ENCODE measurements at regions not wholly inside any gene's neighbourhood (a gene's known extent, or its start where the extent isn't known, plus 50 kb on each side); places are given as distances from the start of the nearest gene placed in this dataset.

DNA sequence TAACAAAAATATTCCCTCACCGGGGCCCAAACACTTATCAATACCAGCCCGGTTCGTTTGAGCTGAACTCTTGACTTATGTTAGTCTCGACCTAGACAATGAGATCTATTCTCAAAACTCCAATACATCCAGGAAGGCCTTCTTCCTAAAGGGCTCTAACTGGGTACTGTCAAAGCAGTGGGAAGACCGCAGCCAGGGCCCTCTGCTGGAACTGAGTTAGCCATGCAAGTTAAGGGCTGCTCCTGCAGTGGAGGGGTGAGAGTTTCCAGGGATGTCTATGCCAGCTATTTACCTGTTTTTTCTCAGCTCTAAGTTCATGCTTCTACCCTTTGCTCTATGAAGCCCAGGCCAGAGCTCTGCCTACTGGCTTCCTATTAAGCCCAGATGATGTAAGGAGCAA is 348.8 kb downstream of the GXYLT1 start:
- Histone ChIP-seq H3K27me3 (ENCODE audit: low read depth, low read length) (no peaks in the 10 kb centered on the region), H3K4me2 (ENCODE audit: low read length) (no peak overlapping the region), H3K4me3 (ENCODE audit: low read length) (no peak overlapping the region), H3K36me3 (replicated peaks; ENCODE audit: low read depth, low read length) (no peaks in the 10 kb centered on the region), H3K9ac (ENCODE audit: low read length) (no peak overlapping the region), H3K4me1 (ENCODE audit: low read length) (no peaks in the 10 kb centered on the region), H3K9me3 (ENCODE audit: insufficient read depth, low read length) (peaks cover 6% of the 10 kb centered on the region; the same call in 1 of the 2 replicates), H4K20me1 (ENCODE audit: insufficient read depth, low read length) (no peaks in the 10 kb centered on the region), H3K79me2 (ENCODE audit: low read length) (no peaks in the 10 kb centered on the region), H3K27ac (ENCODE audit: low read length) (no peak overlapping the region), H2AFZ (ENCODE audit: low read depth, low read length) (no peak overlapping the region)
- TF ChIP-seq, protein P1, sequence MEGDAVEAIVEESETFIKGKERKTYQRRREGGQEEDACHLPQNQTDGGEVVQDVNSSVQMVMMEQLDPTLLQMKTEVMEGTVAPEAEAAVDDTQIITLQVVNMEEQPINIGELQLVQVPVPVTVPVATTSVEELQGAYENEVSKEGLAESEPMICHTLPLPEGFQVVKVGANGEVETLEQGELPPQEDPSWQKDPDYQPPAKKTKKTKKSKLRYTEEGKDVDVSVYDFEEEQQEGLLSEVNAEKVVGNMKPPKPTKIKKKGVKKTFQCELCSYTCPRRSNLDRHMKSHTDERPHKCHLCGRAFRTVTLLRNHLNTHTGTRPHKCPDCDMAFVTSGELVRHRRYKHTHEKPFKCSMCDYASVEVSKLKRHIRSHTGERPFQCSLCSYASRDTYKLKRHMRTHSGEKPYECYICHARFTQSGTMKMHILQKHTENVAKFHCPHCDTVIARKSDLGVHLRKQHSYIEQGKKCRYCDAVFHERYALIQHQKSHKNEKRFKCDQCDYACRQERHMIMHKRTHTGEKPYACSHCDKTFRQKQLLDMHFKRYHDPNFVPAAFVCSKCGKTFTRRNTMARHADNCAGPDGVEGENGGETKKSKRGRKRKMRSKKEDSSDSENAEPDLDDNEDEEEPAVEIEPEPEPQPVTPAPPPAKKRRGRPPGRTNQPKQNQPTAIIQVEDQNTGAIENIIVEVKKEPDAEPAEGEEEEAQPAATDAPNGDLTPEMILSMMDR (IDR thresholded peaks at IDR 0.05; ENCODE audit: low read depth, low read length), result no peak
- no peak for TF ChIP-seq EZH2phosphoT487 (IDR thresholded peaks at IDR 0.05; ENCODE audit: low read depth)

DNA sequence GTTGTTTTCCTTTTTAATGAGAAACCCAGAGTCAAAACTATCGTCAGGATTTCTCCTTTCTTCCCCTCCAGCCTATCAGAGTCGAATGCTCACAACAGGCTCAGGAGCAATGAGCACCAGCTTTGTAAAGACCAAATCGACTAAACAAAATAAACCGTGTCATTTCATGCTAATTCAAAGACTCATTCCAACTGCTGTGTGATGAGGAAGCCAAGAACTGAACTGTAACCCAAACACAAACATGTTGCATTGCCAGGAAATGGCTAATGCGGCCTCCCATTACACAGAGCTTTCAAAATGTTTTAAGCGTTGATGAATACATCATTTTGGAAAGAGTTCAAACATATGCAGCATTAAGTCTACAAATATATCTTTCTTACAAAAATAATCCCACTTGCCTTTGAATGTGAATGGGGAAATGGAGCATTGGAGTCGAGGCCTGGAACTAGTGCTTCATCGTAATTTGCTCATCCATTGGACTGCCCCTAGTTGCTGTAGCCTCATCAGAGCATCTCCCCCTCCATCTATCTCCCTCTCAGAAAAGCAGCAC is 349.5 kb downstream of the GXYLT1 start:
- Histone ChIP-seq H3K4me2 (ENCODE audit: low read length) (no peak overlapping the region), H4K20me1 (ENCODE audit: insufficient read depth, low read length) (no peaks in the 10 kb centered on the region), H3K9me3 (ENCODE audit: insufficient read depth, low read length) (peaks cover 7% of the 10 kb centered on the region; the same call in 1 of the 2 replicates), H3K79me2 (ENCODE audit: low read length) (no peaks in the 10 kb centered on the region), H3K4me3 (ENCODE audit: low read length) (no peak overlapping the region), H3K9ac (ENCODE audit: low read length) (no peak overlapping the region), H3K36me3 (replicated peaks; ENCODE audit: low read depth, low read length) (no peaks in the 10 kb centered on the region), H3K27me3 (ENCODE audit: low read depth, low read length) (no peaks in the 10 kb centered on the region), H3K27ac (ENCODE audit: low read length) (no peak overlapping the region), H2AFZ (ENCODE audit: low read depth, low read length) (no peak overlapping the region), H3K4me1 (ENCODE audit: low read length) (no peaks in the 10 kb centered on the region)
- TF ChIP-seq, protein P1 (IDR thresholded peaks at IDR 0.05; ENCODE audit: low read depth, low read length), result no peak
- TF ChIP-seq EZH2phosphoT487 (IDR thresholded peaks at IDR 0.05; ENCODE audit: low read depth), result no peak

DNA sequence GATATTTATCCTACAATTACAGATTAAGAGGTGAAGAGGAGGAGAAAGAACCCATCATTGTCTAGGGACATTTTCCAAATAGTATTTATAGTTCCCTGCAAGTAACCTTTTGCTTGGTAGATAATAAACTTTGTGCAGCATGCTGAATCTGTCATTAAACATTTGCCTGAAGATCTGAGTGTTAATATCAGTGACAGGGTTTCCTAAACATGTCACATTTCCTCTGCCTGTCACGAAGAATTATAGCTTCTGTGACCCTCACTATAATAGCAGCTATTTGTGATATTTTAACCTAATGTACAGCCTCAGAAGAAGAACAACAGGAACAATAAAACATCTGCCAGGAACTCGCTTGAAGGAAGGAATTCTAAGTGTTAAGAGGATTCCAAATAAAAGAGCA is 350.3 kb downstream of the GXYLT1 start:
- Histone ChIP-seq H3K36me3 (replicated peaks; ENCODE audit: low read depth, low read length) (no peaks in the 10 kb centered on the region), H3K9ac (ENCODE audit: low read length) (no peak overlapping the region), H3K27me3 (ENCODE audit: low read depth, low read length) (no peaks in the 10 kb centered on the region), H3K4me3 (ENCODE audit: low read length) (no peak overlapping the region), H3K79me2 (ENCODE audit: low read length) (no peaks in the 10 kb centered on the region), H3K9me3 (ENCODE audit: insufficient read depth, low read length) (peaks cover 7% of the 10 kb centered on the region; the same call in 1 of the 2 replicates), H3K4me2 (ENCODE audit: low read length) (no peak overlapping the region), H4K20me1 (ENCODE audit: insufficient read depth, low read length) (no peaks in the 10 kb centered on the region), H3K4me1 (ENCODE audit: low read length) (no peaks in the 10 kb centered on the region), H2AFZ (ENCODE audit: low read depth, low read length) (no peak overlapping the region), H3K27ac (ENCODE audit: low read length) (no peak overlapping the region)
- TF ChIP-seq EZH2phosphoT487 (IDR thresholded peaks at IDR 0.05; ENCODE audit: low read depth), result no peak
- TF ChIP-seq, protein P1 (IDR thresholded peaks at IDR 0.05; ENCODE audit: low read depth, low read length), result no peak

DNA sequence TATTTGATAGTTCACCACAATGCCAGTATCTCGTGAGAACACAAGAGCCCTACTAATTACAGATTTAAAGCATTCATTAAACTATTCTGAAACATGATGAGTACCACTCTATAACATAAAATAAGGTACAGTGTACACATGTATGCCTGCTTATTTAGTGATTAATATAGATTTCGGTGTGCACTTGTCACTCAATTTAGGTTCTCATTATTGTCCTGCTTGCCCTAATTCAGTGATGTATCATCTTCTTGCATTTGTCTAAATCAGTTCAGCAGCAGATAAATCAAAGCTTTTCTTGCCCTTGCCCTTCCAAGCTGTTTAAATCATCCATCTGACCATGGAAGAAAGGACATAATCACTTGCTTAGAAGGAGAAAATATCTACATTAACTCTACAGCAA is 359.7 kb downstream of the GXYLT1 start:
- no peaks in the 10 kb centered on the region for H3K9me3 ChIP-seq (ENCODE audit: insufficient read depth, low read length)

More for the DNA sequence above, 359.7 kb downstream of the GXYLT1 start:
- H3K27ac ChIP-seq (ENCODE audit: low read length), result no peak overlapping the region
- no peak overlapping the region for H3K4me2 ChIP-seq (ENCODE audit: low read length)
- no peaks in the 10 kb centered on the region for H4K20me1 ChIP-seq (ENCODE audit: insufficient read depth, low read length)
- no peak overlapping the region for H2AFZ ChIP-seq (ENCODE audit: low read depth, low read length)
- H3K36me3 ChIP-seq (replicated peaks; ENCODE audit: low read depth, low read length), result no peaks in the 10 kb centered on the region
- no peaks in the 10 kb centered on the region for H3K4me1 ChIP-seq (ENCODE audit: low read length)
- no peaks in the 10 kb centered on the region for H3K27me3 ChIP-seq (ENCODE audit: low read depth, low read length)
- no peak overlapping the region for H3K9ac ChIP-seq (ENCODE audit: low read length)
- TF ChIP-seq, protein P1 (IDR thresholded peaks at IDR 0.05; ENCODE audit: low read depth, low read length), result no peak
- no peak for TF ChIP-seq EZH2phosphoT487 (IDR thresholded peaks at IDR 0.05; ENCODE audit: low read depth)
- H3K4me3 ChIP-seq (ENCODE audit: low read length), result no peak overlapping the region
- H3K79me2 ChIP-seq (ENCODE audit: low read length), result no peaks in the 10 kb centered on the region
